Cerebellar nuclear complex (tissue), 1 donor: ENCODE measurements at regions not wholly inside any gene's neighbourhood (a gene's known extent, or its start where the extent isn't known, plus 50 kb on each side); places are given as distances from the start of the nearest gene placed in this dataset.

Experiments
- DNase-seq, 2 experiments: peaks; one replicate each; lab custom pipeline; 2025; lab: John Stamatoyannopoulos, UW

- no peak for DNase-seq
These were observed 1053.0 kb downstream of the TUSC7 start for GRCh38 chr3:117762621-117763037.

DNA sequence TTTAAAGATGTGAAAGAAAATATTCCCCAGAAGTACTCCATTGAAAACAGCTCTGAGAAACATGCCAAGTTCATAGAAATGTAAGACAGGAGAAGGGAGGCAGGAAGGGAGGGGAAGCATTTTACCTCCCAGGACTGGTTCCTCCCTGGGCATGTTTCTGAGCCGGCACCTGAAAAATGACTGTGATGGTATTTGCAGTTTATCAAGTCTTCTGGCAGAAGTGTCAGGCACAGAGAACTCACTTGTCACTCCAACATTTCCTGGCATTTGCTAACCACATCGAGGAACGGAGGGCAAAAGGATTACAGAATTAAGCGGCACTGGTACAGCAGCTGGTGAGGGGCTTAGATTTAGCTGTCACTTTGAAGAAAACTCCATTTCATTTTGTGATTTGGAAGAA is 1054.0 kb downstream of the TUSC7 start:
- no peak for DNase-seq

GRCh38 chr3:117768581-117768980 is 1059.0 kb downstream of the TUSC7 start:
- no peak for DNase-seq

GRCh38 chr3:117774130-117774529 is 1064.6 kb downstream of the TUSC7 start:
- no peak for DNase-seq

DNA sequence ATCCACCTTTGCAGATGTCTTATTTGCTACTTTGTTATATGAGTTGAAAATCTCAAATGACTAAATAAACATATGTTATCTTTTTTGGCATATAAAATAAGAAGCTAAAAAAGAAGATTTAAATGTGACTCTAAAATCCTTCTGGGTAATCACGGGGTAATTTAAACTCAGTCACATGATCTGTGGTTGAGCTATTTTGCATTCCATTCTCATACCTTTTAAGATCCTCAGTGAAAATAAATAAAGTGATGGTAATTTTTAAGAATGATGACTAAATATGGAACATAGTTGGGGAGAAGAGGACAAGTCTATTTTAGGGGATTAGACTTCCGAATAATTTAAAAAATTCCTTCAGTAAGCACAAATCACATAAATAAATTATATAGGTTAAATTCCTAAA is 1076.8 kb downstream of the TUSC7 start:
- DNase-seq = no peak

DNA sequence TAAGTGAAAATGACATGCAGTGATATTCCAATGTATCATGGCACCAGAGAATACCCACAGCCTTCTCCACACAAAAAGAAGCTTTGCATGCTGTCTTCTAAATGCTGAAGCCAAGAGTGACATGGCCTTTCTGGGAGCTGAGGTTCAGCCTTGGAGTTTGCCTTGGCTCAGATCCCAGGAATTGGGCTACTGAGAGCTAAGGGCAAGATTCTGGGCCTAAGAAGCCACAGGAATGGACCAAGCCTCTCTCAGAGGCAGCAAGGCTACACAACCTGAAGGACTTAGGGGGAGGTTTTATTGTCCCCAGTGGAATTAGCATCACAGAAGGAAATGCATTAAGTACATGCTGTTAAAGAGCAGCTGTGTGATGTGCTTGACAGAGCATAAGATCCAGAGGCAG is 1078.5 kb downstream of the TUSC7 start:
- DNase-seq = no peak

DNA sequence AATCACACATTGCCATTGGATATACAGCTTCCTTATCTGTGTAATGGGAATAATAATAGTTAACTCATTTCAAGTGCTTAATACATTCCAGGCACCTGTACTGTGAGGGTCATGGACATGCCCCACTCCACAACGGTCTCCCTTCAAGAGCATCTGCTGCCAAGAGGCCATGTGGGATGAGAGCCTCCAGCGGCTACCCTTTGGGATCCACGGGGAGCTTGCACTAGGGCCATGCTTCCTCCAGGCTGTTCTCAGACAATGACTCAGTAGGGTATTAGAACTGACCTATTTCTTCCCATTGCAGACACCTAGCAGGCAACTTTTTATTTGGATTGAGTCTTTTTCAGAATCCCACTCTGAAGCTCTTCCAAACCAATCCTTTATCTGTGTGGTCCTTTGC is 1078.9 kb downstream of the TUSC7 start:
- DNase-seq = no peak

GRCh38 chr3:117790235-117790987 is 1080.8 kb downstream of the TUSC7 start:
- no peak for DNase-seq

DNA sequence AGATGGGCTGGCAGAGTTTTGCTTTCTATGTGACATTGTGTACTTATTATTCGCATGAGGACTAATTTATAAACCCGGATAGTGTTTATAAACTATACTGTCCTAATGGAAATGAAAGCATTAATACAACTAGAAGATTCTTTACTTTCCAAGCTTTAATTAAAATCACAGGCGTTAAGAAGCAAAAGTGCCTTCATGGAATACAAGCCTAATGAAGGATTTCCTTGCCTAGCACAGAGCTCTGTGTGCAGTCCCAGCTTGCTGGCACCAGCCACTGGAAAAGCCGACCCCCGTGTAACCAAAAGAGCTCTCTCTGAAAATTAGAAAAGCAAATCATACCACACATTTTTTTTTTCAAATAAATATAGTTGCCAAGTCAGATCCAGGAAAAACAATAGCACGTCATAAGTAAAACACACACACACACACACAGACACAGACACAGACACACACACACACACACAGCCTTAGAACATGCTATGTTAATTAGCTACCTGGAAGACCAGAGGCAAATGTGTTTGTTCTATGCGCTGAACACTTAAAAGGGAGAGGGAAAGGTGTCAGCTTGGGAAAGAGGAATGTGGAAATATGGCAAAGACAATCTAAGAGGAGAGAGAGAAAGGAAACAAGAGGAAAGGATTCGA is 1084.2 kb downstream of the TUSC7 start:
- no peak for DNase-seq

- no peak for DNase-seq
These were observed 1088.6 kb downstream of the TUSC7 start for GRCh38 chr3:117798221-117798620.

- no peak for DNase-seq
These were observed 1089.3 kb downstream of the TUSC7 start for GRCh38 chr3:117798687-117799386.

DNA sequence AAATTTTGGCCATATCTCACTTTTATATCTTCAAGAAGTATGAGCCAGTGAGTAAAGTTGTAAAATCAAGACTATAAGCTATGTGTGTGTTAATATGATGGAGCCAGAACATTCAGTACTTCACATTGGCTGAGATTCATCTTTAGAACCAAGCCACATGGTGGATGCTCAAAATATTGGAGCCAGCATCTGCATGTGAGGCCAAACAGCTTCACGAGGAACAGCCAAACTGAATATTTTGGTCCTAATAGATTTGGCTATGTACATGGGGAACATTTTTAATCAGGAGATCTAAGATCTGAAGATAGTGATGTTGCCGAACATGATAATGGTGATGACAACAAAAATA is 1089.8 kb downstream of the TUSC7 start:
- DNase-seq = no peak

DNA sequence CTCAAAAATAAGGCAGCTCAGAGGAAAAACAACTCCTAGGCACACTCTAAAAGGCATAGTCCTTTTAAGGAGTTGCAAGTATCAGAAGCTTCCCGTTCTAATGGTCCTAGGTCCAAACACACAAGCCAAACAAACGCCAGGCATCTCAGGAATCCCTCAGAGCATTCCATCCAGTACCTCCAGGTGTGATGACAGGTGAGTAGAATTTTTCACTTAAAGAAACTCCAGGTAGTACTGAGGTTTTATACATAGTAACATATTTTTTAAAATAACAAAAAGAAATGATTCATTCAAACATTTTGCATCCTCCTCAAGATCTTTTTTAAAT is 1092.3 kb downstream of the TUSC7 start:
- DNase-seq = no peak

DNA sequence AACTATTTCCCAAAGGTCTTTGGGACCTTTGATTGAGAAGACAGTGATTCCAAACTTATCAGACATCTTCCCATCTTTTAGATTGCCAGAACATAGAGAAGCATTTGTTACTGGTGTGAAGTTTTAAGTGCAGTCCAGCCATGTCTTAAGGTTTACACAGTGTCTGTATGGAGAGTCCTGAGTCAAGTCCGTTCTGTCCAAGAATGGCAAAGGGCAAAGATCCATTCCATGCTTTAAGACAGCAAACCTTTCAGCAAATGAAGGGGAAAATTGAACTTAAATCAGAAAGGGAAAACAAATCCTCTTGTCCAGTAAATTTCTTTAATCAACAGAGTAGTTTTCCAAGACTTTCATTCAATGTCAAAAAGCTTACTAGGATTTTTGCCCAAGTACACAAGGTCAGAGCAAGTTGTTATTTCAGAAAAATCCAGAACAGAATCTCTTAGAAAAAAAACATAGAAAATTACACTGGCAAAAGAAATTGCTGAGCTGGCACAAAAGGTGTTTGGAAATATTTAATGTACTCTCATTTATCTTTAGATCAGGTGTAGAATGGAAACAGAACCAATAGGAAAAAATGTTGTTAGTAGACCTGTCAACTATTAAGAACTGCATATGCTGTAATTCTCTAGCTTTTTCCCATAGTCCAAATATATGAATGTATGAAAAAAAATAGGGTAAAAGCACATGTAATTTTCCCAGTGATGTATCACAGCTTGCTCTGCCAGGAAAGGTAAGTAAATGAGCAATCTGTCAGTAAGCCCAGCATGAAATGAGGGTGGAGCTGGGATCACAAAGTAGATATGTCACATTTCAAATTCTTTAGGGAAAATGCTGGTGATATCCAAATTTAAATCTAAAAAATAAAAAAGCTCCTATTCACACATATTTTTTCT is 1099.9 kb downstream of the TUSC7 start:
- no peak for DNase-seq

DNA sequence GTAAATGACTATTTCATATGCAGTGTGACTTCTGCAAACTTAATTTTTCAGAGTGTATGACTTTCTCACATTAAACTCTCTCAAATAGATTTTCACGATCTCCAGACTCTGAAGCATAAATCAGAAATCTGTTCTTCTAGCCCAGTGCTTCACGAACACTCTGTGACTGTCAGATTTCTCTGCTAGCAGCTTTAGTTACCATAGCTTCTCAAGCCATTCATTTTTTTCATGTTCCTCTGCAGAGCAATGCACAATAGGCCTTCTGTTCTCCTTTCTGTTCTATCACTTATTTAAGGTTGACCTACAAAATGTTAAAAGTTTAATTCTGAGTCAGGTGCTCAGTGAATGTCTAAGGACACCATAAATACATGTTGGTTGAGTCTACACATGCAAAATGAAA is 1102.2 kb downstream of the TUSC7 start:
- no peak for DNase-seq

- DNase-seq = no peak
These were observed 1105.4 kb downstream of the TUSC7 start for GRCh38 chr3:117814975-117815374.

DNA sequence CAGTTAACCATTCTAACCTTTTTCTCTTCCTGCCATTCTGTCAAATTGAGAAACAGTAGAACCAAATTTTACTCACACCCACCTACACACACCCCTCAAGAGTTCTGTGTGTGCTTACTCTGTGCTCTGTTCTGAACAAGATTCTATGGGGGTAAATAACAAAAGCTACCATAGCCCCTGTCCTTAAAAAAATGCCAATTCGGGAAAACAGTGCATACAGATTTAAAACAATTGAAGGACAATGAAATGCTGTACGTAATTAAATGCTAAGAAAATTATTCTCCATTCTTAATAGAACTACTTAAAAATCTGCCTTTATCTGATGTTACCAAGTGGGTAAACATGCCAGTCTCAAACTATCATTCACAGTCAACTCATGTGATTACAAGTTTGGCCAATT is 1107.5 kb downstream of the TUSC7 start:
- DNase-seq = no peak

- DNase-seq = no peak
These were observed 1109.0 kb downstream of the TUSC7 start for GRCh38 chr3:117818592-117818991.

- DNase-seq = no peak
These were observed 1111.2 kb downstream of the TUSC7 start for GRCh38 chr3:117820658-117821299.

DNA sequence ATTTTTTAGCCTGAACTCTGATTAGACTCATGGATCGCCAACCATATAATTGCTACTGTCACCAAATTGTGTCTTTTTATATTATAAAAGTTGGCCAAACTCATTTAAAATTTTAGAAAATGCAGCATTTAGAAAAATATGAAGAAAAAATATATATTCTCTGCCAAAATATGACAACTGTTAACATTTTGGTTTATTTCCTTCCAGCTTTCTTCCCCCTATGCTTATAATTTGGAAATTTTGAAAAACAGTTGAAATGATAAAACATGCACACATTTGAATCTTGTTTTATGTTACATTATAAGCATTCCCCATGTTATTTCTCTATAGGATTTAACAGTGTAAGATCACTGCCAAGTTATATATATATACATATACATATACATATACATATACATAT is 1112.8 kb downstream of the TUSC7 start:
- no peak for DNase-seq

- DNase-seq = no peak
These were observed 1126.7 kb downstream of the TUSC7 start for GRCh38 chr3:117836296-117836695.

GRCh38 chr3:117837391-117837790 is 1127.8 kb downstream of the TUSC7 start:
- DNase-seq = no peak
